Upper lobe of left lung (tissue), 4 donors: ENCODE measurements at regions not wholly inside any gene's neighbourhood (a gene's known extent, or its start where the extent isn't known, plus 50 kb on each side); places are given as distances from the start of the nearest gene placed in this dataset.

Experiments
- EP300 ChIP-seq, 4 donors: sonication (generic); formaldehyde crosslinking; IDR thresholded peaks; one replicate each; pipeline ENCODE4 v1.5.1; 2017; ENCODE audit warnings: antibody characterized with exemption in 4 of 4, control low read depth in 2 of 4
- POLR2A ChIP-seq, 4 donors: fragments of 450-650 bp; IDR thresholded peaks; one replicate each; pipeline ENCODE4 v1.5.1; 2016 to 2017; ENCODE audit warnings: antibody characterized with exemption in 4 of 4, mild to moderate bottlenecking in 2 of 4
- POLR2AphosphoS5 ChIP-seq, 2 donors: sonication (generic); formaldehyde crosslinking; IDR thresholded peaks; one replicate each; pipeline ENCODE4 v1.5.1; 2017; ENCODE audit warnings: antibody characterized with exemption in 2 of 2
- TF ChIP-seq, protein P1 (sequence below), 6 experiments: fragments of 450-650 bp in 4 of 6; fragments of 200-600 bp in 2 of 6; sonication (generic) in 2 of 6; IDR thresholded peaks; one replicate each; pipeline ENCODE4 v1.5.1; 2016 to 2019; ENCODE audit warnings: antibody characterized with exemption in 6 of 6

DNA sequence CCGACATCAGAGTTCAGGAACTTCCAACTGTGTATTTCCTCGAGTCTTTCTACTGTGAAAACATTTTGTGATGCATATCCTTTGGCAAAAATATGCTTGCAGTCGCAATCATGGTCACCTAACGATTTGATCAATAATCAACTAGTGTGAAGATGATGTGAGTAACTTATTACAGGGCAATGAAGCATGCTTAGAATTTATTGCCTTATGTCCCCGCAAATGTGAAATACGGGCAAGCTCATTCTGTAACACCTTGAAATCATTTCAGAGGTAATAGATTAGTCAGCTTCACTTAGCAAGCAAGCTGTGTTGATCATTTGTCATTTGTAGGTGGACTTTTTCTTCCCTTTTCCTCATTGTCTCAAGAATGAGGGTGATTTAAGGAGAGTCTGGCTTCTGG is 67.9 kb upstream of the DOK5 start:
- TF ChIP-seq POLR2AphosphoS5 (IDR thresholded peaks at IDR 0.05) (no peak), POLR2A (IDR thresholded peaks at IDR 0.05) (no peak), EP300 (IDR thresholded peaks at IDR 0.05) (no peak)
- TF ChIP-seq, protein P1, sequence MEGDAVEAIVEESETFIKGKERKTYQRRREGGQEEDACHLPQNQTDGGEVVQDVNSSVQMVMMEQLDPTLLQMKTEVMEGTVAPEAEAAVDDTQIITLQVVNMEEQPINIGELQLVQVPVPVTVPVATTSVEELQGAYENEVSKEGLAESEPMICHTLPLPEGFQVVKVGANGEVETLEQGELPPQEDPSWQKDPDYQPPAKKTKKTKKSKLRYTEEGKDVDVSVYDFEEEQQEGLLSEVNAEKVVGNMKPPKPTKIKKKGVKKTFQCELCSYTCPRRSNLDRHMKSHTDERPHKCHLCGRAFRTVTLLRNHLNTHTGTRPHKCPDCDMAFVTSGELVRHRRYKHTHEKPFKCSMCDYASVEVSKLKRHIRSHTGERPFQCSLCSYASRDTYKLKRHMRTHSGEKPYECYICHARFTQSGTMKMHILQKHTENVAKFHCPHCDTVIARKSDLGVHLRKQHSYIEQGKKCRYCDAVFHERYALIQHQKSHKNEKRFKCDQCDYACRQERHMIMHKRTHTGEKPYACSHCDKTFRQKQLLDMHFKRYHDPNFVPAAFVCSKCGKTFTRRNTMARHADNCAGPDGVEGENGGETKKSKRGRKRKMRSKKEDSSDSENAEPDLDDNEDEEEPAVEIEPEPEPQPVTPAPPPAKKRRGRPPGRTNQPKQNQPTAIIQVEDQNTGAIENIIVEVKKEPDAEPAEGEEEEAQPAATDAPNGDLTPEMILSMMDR (IDR thresholded peaks at IDR 0.05) = no peak
